HepG2 (cell line): ENCODE measurements at regions not wholly inside any gene's neighbourhood (a gene's known extent, or its start where the extent isn't known, plus 50 kb on each side); places are given as distances from the start of the nearest gene placed in this dataset.

Experiments
- ATRX ChIP-seq: sonication (generic); formaldehyde crosslinking; IDR thresholded peaks from 2 replicates; pipeline ENCODE4 v1.4.0; 2020; ENCODE audit warnings: missing genetic modification reagents, borderline replicate concordance
- CEBPG ChIP-seq: IDR thresholded peaks from 2 replicates; pipeline ENCODE4 v1.6.1; 2016
- CREM ChIP-seq, 2 experiments: sonication (generic) in 1 of 2; formaldehyde crosslinking in 1 of 2; IDR thresholded peaks; 2 replicates each; pipeline versions ENCODE4 v1.4.0 to v1.6.1; 2016 to 2020; ENCODE audit warnings: antibody characterized with exemption in 1 of 2, mild to moderate bottlenecking in 1 of 2, missing genetic modification reagents in 1 of 2
- DPF2 ChIP-seq: sonication (generic); formaldehyde crosslinking; IDR thresholded peaks from 2 replicates; pipeline ENCODE4 v1.4.0; 2020; ENCODE audit warnings: mild to moderate bottlenecking, low read depth, missing genetic modification reagents, borderline replicate concordance
- E2F2 ChIP-seq: sonication (generic); formaldehyde crosslinking; IDR thresholded peaks from 2 replicates; pipeline ENCODE4 v1.4.0; 2020; ENCODE audit warnings: missing genetic modification reagents, borderline replicate concordance
- EED ChIP-seq: sonication (generic); formaldehyde crosslinking; IDR thresholded peaks from 2 replicates; pipeline ENCODE4 v1.5.0; 2020; ENCODE audit warnings: mild to moderate bottlenecking, missing genetic modification reagents
- FOSL1 ChIP-seq: sonication (generic); formaldehyde crosslinking; IDR thresholded peaks from 2 replicates; pipeline ENCODE4 v1.9.0; 2021; ENCODE audit warnings: missing genetic modification reagents, borderline replicate concordance
- ISL2 ChIP-seq: sonication (generic); formaldehyde crosslinking; IDR thresholded peaks from 2 replicates; pipeline ENCODE4 v1.5.0; 2020; ENCODE audit warnings: missing genetic modification reagents
- JUNB ChIP-seq: sonication (generic); formaldehyde crosslinking; IDR thresholded peaks from 2 replicates; pipeline ENCODE4 v1.8.0; 2022; ENCODE audit warnings: missing genetic modification reagents, mild to moderate bottlenecking, borderline replicate concordance
- KLF9 ChIP-seq: IDR thresholded peaks from 2 replicates; pipeline ENCODE4 v1.6.1; 2016; ENCODE audit warnings: low read depth
- MIXL1 ChIP-seq: IDR thresholded peaks from 2 replicates; pipeline ENCODE4 v1.6.1; 2016
- NR1H2 ChIP-seq: sonication (generic); formaldehyde crosslinking; IDR thresholded peaks from 2 replicates; pipeline ENCODE4 v1.8.1; 2022; ENCODE audit warnings: low read depth, missing genetic modification reagents, borderline replicate concordance
- PATZ1 ChIP-seq: sonication (generic); formaldehyde crosslinking; IDR thresholded peaks from 2 replicates; pipeline ENCODE4 v1.4.0; 2020; ENCODE audit warnings: missing genetic modification reagents
- RARG ChIP-seq: sonication (generic); formaldehyde crosslinking; IDR thresholded peaks from 2 replicates; pipeline ENCODE4 v1.4.0; 2020; ENCODE audit warnings: low read depth, mild to moderate bottlenecking, missing genetic modification reagents
- SALL2 ChIP-seq: sonication (generic); formaldehyde crosslinking; IDR thresholded peaks from 2 replicates; pipeline ENCODE4 v1.8.1; 2023; ENCODE audit warnings: mild to moderate bottlenecking, missing genetic modification reagents, inconsistent platforms
- SOX6 ChIP-seq, 2 experiments: fragments of 450-650 bp in 1 of 2; sonication (generic) in 1 of 2; formaldehyde crosslinking in 1 of 2; IDR thresholded peaks; 2 replicates each; pipeline versions ENCODE4 v1.4.0 to v1.6.1; 2017 to 2020; ENCODE audit warnings: antibody characterized with exemption in 1 of 2, mild to moderate bottlenecking in 1 of 2, missing genetic modification reagents in 1 of 2
- TCF7 ChIP-seq: sonication (generic); IDR thresholded peaks from 2 replicates; pipeline ENCODE4 v1.6.1; 2016; ENCODE audit warnings: antibody characterized with exemption, low read depth
- XBP1 ChIP-seq: sonication (generic); formaldehyde crosslinking; IDR thresholded peaks from 2 replicates; pipeline ENCODE4 v1.5.0; 2020; ENCODE audit warnings: missing genetic modification reagents
- ZBTB42 ChIP-seq: sonication (generic); formaldehyde crosslinking; IDR thresholded peaks from 2 replicates; pipeline ENCODE4 v1.5.0; 2020; ENCODE audit warnings: mild to moderate bottlenecking, missing genetic modification reagents
- ZMYM3 ChIP-seq: sonication (generic); formaldehyde crosslinking; IDR thresholded peaks from 2 replicates; pipeline ENCODE4 v1.5.1; 2020; ENCODE audit warnings: mild to moderate bottlenecking, missing genetic modification reagents
- ZMYM4 ChIP-seq: sonication (generic); formaldehyde crosslinking; IDR thresholded peaks from 2 replicates; pipeline ENCODE4 v1.8.1; 2023; ENCODE audit warnings: mild to moderate bottlenecking, missing genetic modification reagents
- ZNF124 ChIP-seq: sonication (generic); formaldehyde crosslinking; IDR thresholded peaks from 2 replicates; pipeline ENCODE4 v1.4.0; 2020; ENCODE audit warnings: missing genetic modification reagents
- ZNF160 ChIP-seq: sonication (generic); formaldehyde crosslinking; IDR thresholded peaks from 2 replicates; pipeline ENCODE4 v1.8.0; 2022; ENCODE audit warnings: mild to moderate bottlenecking, inconsistent platforms, missing genetic modification reagents
- ZNF30 ChIP-seq: sonication (generic); formaldehyde crosslinking; IDR thresholded peaks from 2 replicates; pipeline ENCODE4 v1.5.0; 2020; ENCODE audit warnings: mild to moderate bottlenecking, missing genetic modification reagents
- ZNF34 ChIP-seq: sonication (generic); formaldehyde crosslinking; IDR thresholded peaks from 2 replicates; pipeline ENCODE4 v1.4.0; 2020; ENCODE audit warnings: mild to moderate bottlenecking, missing genetic modification reagents, borderline replicate concordance
- ZNF446 ChIP-seq: sonication (generic); formaldehyde crosslinking; IDR thresholded peaks from 2 replicates; pipeline ENCODE4 v1.5.0; 2020; ENCODE audit warnings: mild to moderate bottlenecking, missing genetic modification reagents
- ZNF713 ChIP-seq: sonication (generic); formaldehyde crosslinking; IDR thresholded peaks from 2 replicates; pipeline ENCODE4 v1.4.0; 2020; ENCODE audit warnings: mild to moderate bottlenecking, missing genetic modification reagents
- ZNF747 ChIP-seq: sonication (generic); formaldehyde crosslinking; IDR thresholded peaks from 2 replicates; pipeline ENCODE4 v1.8.1; 2023; ENCODE audit warnings: missing genetic modification reagents, mild to moderate bottlenecking, borderline replicate concordance
- ZNF790 ChIP-seq: sonication (generic); formaldehyde crosslinking; IDR thresholded peaks from 2 replicates; pipeline ENCODE4 v1.8.0; 2022; ENCODE audit warnings: missing genetic modification reagents, mild to moderate bottlenecking, borderline replicate concordance
- ZNF841 ChIP-seq: sonication (generic); formaldehyde crosslinking; IDR thresholded peaks from 2 replicates; pipeline ENCODE4 v1.8.1; 2023; ENCODE audit warnings: missing genetic modification reagents, borderline replicate concordance

- peak; percentile 75 for TF ChIP-seq ZMYM4 (CRISPR knock-in tag)
- no peak for TF ChIP-seq ZNF30 (CRISPR knock-in tag)
- no peak for TF ChIP-seq ZBTB42 (CRISPR knock-in tag)
- TF ChIP-seq KLF9 (CRISPR knock-in tag), result no peak
- TF ChIP-seq ZNF124 (CRISPR knock-in tag), result no peak
- no peak for TF ChIP-seq ATRX (CRISPR knock-in tag)
- no peak for TF ChIP-seq E2F2
- TF ChIP-seq ZNF790 (CRISPR knock-in tag), result no peak
- TF ChIP-seq PATZ1 (CRISPR knock-in tag), result no peak
- TF ChIP-seq ZNF446 (CRISPR knock-in tag), result no peak
- no peak for TF ChIP-seq ZNF160 (CRISPR knock-in tag)
- TF ChIP-seq RARG, result no peak
- TF ChIP-seq CREM (IDR thresholded peaks at IDR 0.05), result peak; percentile 56; the same call in 1 of the 2 replicates
- TF ChIP-seq CREM (CRISPR knock-in tag; IDR thresholded peaks at IDR 0.05), result no peak
- no peak for TF ChIP-seq NR1H2
- no peak for TF ChIP-seq XBP1 (CRISPR knock-in tag)
- TF ChIP-seq JUNB, result no peak
- TF ChIP-seq FOSL1 (CRISPR knock-in tag), result no peak
- no peak for TF ChIP-seq EED
- no peak for TF ChIP-seq ZNF34
- no peak for TF ChIP-seq ZNF747 (CRISPR knock-in tag)
- no peak for TF ChIP-seq ZNF841 (CRISPR knock-in tag)
- no peak for TF ChIP-seq SALL2 (CRISPR knock-in tag)
- TF ChIP-seq ZNF713 (CRISPR knock-in tag), result no peak
- no peak for TF ChIP-seq SOX6 (IDR thresholded peaks at IDR 0.05)
- TF ChIP-seq SOX6 (CRISPR knock-in tag; IDR thresholded peaks at IDR 0.05), result peak; percentile 67
- TF ChIP-seq ISL2 (CRISPR knock-in tag), result peak; percentile 60; the same call in 1 of the 2 replicates
- peak; percentile 40; the same call in 1 of the 2 replicates for TF ChIP-seq DPF2 (CRISPR knock-in tag)
- TF ChIP-seq CEBPG (CRISPR knock-in tag), result peak; percentile 57
- peak; percentile 70; the same call in 1 of the 2 replicates for TF ChIP-seq MIXL1
- peak; percentile 72 for TF ChIP-seq ZMYM3 (CRISPR knock-in tag)
- no peak for TF ChIP-seq TCF7
Observed at GRCh38 chr14:53437858-53438257, 284.7 kb upstream of the DDHD1 start (continued).
